Activated T-cell treated with anti-CD3 and anti-CD28 coated beads for 24 hours (primary cell): ENCODE measurements at regions not wholly inside any gene's neighbourhood (a gene's known extent, or its start where the extent isn't known, plus 50 kb on each side); places are given as distances from the start of the nearest gene placed in this dataset.

Experiments
- DNase-seq: peaks from one replicate; pipeline ENCODE4 v3.0.0-alpha.2; 2020; ENCODE audit warnings: low read depth

DNA sequence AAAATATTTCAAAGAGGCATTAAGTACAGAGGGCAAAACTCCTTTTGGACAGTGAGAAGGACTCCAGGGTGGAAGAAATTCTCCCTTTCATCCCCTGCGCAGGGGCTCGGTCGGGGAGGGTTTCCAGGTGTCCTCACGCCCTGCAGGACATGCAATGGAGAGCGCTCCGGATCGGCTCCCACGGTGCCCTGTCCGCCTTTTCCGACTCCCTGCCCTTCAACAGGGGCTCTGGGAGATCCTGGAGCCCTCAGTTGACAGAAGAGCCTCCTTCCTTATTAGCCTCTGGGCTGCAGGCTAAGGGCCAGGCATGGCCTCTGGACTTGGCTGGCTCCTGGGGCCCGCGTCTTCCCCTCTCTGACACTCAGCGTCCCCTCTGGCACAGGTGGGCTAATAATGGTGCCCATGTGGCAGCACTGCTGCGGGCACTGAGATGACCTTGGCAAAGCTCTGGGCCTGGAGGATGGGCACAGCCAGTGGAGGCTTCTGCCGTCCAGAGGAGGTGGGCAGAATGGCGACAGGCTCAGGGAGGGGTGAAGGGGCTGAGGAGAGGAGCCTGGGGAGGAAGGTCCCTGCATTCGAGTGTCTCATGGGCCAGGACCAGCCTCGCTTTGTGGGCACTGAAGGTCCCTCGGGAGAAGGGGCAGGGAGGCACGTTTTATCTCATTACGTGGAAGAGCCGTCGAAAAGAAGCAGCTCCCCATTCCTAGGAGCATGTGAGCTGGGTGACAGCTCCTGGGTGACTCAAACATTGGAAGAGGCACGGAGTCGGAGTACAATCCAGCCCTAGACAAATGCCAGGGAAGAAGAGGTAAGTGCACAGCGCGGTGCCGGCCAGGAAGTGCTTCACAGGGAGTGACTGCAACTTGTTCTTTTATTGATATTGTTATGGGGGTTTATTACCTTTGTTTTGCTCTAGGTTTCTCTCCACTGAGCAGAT is 161.7 kb downstream of the IRF8 start:
- no peak for DNase-seq

- no peak for DNase-seq
Observed at GRCh38 chr16:86061318-86061695, 162.3 kb downstream of the IRF8 start.

GRCh38 chr16:86061721-86062120 is 162.8 kb downstream of the IRF8 start:
- no peak for DNase-seq

- no peak for DNase-seq
Observed at GRCh38 chr16:86062271-86062965, 163.5 kb downstream of the IRF8 start.

- no peak for DNase-seq
Observed at GRCh38 chr16:86063760-86064405, 164.9 kb downstream of the IRF8 start.

- no peak for DNase-seq
Observed at GRCh38 chr16:86064431-86065250, 165.7 kb downstream of the IRF8 start.

DNA sequence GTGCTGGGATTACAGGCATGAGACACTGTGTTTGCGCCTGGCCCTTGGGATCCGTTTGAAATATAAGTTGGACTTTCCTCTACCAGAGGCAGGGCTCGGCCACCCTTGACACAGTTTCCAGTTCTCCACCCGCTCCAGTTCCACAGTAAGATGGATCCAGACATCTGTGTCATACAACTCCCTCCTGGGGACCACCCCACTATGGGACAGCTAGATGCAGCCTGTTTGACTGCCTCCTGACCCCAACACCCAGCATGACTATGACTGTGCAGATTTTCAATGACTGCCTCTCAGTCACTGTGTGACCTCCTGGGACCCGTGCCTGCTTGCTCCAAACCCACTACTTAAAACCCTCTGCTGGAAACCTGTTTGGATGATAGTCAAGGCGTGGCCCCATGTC is 166.7 kb downstream of the IRF8 start:
- no peak for DNase-seq

DNA sequence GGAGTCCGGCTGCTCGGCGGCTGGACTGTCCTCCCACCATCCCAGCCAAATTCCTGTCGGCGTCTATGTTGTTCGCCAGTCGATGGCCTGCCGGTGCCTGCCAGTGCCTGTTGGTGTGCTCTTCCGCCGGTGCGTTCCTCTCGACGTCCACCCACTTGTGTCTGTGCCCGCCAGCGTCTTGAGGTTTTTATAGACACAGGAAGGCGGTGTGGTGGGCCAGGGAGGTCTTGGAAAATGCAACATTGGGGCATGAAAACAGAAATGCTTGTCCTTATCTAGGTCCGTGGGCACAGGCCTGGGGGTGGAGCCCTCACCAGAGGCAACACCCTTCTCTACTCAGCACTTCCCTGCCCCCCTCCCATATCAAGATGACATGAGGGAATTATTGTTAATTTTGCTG is 167.8 kb downstream of the IRF8 start:
- DNase-seq, result no peak

DNA sequence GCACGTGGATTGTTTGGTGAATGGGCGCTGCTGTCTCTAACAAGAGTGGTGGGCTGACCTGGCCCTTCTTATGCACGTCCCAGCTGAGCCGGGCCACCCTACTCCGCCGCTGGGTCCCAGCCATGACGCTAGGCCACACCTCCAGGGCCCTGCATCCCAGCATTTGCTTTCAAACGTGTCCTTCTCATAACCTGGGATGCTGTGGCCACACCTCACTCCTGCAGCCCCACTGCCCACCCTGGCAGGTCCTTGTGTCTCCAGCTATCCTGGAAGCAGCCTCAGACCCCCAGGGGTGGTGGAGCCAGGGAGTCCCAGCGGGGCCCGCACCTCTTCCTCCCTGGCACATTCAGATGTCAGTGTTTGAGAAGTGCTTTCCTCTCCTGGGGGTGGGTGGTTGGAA is 168.6 kb downstream of the IRF8 start:
- DNase-seq, result no peak

- DNase-seq, result no peak
Observed at GRCh38 chr16:86067936-86068335, 169.0 kb downstream of the IRF8 start.

DNA sequence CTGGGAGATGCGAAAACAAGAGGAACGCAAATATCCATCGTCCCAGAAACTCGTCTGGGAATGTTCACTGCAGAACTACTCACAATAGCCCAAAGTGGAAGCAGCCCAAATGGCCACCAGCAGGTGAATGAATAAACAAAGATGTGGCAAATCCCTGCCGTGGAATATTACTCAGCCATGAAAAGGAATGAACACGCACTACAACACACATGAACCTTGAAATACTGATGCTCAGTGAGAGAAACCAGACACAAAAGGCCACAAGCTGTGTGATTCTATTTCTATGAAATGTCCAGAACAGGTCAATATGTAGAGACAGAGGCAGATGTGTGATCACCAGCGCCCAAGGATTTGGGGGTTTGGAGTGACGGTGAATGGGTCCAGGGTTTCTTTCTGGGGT is 169.8 kb downstream of the IRF8 start:
- no peak for DNase-seq

- DNase-seq, result no peak
Observed at GRCh38 chr16:86069736-86070298, 170.9 kb downstream of the IRF8 start.

DNA sequence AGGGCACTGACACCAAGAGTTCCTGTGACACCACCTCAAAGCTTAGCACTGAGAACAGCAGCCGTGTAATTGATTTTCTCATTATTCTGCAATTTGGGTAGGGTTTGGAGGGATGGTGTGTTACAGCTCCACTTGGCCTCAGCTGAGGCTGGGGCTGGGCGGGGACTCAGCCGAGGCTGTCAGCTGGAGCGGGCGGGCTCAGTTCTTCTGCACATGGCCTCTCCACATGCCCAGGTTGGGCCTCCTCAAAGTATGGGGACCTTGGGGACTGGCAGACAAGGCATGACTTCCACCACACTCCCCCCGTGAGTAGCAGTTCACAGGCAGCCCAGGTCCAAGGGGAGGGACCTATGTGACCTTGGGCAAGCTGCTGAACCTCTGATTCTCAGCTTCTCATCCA is 171.5 kb downstream of the IRF8 start:
- DNase-seq, result no peak

DNA sequence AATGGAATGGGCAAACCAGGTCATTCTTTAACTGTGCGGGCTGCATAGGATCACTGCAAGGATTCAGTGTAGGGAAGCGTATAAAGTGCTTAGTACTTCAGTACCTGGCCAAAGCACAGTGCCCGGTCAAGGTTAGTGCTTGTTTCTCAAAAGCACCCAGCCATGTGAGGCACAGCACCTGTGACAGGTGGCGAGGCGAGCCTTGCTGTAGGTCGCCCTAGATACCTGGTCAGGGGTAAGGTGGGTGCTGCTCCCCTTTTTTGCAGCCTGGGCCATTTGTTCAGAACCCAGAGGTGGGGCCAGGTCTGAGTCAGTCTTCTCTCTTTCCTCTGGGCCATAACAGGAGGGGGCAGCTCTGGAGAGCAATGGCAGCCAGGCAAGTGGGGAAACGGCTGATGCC is 172.0 kb downstream of the IRF8 start:
- no peak for DNase-seq

DNA sequence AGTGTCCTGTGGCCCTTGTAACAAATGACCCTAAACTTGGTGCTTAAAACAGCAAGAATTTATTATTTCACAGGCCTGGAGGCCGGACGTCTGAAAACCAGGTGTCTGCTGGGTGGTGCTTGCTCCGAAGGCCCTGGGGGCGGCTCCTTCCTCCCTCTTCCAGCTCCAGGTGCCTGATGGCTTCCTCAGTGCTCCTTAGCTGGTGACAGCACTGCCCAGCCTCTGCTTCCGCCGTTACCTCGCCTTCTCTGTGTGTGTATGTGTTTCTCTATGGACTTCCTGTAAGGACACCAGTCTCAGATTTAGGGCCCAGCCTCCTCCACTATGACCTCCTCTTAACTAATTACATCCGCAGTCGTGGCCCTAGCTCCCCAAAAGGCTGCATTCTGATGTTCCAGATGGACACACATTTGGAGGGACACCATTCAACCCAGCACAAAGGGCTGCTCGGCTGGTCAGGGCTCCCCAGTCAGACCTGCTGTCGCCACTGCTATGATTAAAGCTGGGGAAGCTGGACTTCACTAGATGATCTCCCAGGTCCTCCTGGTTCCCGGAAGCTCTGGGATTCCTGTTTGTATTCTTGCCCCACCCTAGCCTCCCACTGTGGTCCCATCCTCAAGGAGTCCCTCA is 172.8 kb downstream of the IRF8 start:
- DNase-seq, result no peak

DNA sequence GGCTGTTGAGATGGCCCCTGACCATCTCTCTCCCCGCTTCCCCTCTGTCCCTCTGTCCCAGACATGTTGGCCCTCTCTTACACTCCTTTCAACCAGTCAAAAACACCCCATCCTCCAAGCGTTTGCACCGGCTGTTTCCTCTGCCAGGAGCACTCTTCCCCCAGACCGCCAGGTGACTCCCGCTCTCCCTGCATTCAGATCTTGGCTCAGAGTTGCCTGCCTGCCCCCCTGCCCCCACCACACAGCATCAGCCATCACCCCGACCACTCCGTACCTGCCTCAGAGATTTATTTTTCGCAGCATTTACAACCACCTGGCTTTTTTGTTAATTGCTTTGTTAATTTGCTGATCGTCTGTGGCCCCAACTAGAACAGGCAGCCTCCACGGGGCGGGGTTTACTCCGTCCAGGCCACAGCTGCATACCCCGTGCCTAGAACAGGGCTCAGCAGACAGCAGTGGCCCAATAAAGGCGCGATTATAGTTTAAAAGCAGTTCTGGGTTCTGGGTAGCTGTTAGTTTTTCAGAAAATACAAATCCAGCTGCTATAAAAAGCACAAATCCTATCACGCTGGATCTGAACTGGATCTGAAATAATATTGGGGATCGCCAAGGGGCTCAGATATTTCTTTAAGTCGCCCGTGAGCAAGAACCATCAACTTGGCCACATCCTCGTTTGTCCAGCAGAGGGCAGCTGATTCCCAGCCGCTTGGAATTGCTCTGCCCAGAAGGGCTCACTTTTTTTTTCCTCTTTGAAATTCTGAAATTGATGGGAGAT is 173.6 kb downstream of the IRF8 start:
- DNase-seq, result peak; percentile 17

- DNase-seq, result no peak
Observed at GRCh38 chr16:86073103-86073625, 174.2 kb downstream of the IRF8 start.

GRCh38 chr16:86073763-86074493 is 175.0 kb downstream of the IRF8 start:
- DNase-seq, result no peak

- no peak for DNase-seq
Observed at GRCh38 chr16:86074651-86075487, 175.9 kb downstream of the IRF8 start.
